Chondrocyte (in vitro differentiated cells): ENCODE measurements at regions not wholly inside any gene's neighbourhood (a gene's known extent, or its start where the extent isn't known, plus 50 kb on each side); places are given as distances from the start of the nearest gene placed in this dataset.
"Not testable (repeated sequence)": the region's sequence is repeated elsewhere in the genome, so short reads cannot be mapped to it uniquely, and the experiment has no call there.

ENCODE experiments used
- DNase-seq: peaks from one replicate; pipeline ENCODE4 v3.0.0; 2021; ENCODE audit warnings: mixed read lengths, low spot score
- H3K27ac Mint-ChIP-seq: one replicate; pipeline ENCODE4 v1.8.0; 2021; ENCODE audit warnings: mild to moderate bottlenecking, moderate library complexity, mixed read lengths; ENCODE audit not compliant: unreplicated experiment
- H3K27me3 Mint-ChIP-seq: 2 replicates; pipeline ENCODE4 v1.8.0; 2021; ENCODE audit warnings: low read depth, mixed read lengths
- H3K36me3 Mint-ChIP-seq: 2 replicates; pipeline ENCODE4 v1.8.0; 2021; ENCODE audit warnings: low read depth, mixed read lengths
- H3K4me1 Mint-ChIP-seq: 2 replicates; pipeline ENCODE4 v1.8.0; 2021; ENCODE audit warnings: low read depth, mild to moderate bottlenecking, mixed read lengths
- H3K4me3 Mint-ChIP-seq: one replicate; pipeline ENCODE4 v1.8.0; 2021; ENCODE audit warnings: mild to moderate bottlenecking, moderate library complexity, mixed read lengths; ENCODE audit not compliant: unreplicated experiment
- H3K9me3 Mint-ChIP-seq: 2 replicates; pipeline ENCODE4 v1.8.0; 2021; ENCODE audit warnings: low read depth, mixed read lengths
- TF ChIP-seq, protein P1 (sequence below): fragments of 200-600 bp; sonication (generic); IDR thresholded peaks from 2 replicates; pipeline ENCODE4 v1.5.0; 2021; ENCODE audit warnings: antibody characterized with exemption, mild to moderate bottlenecking, moderate library complexity

DNA sequence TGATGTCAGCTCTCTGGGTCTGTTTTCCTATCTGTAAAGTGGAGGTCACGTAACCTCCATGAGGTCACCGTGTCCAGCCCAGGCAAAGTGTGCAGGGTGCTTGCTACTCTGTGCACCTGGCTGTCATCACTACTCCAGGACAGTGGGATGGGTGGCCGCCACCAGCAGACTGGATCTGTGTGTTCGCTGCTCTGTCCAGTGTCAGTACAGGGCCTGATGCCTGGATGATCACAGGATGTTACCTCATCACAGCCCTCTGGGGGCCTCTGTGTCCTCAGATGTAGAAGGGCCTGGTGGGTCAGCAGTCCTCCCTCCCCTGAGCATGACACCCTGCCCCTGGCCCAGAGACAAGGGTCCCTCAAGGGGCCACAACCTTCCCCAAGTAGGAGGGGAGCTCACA lies 80.0 kb downstream of the KCNJ18 start:
- H3K36me3 Mint-ChIP-seq, result no peaks in the 10 kb centered on the region
- TF ChIP-seq, protein P1, sequence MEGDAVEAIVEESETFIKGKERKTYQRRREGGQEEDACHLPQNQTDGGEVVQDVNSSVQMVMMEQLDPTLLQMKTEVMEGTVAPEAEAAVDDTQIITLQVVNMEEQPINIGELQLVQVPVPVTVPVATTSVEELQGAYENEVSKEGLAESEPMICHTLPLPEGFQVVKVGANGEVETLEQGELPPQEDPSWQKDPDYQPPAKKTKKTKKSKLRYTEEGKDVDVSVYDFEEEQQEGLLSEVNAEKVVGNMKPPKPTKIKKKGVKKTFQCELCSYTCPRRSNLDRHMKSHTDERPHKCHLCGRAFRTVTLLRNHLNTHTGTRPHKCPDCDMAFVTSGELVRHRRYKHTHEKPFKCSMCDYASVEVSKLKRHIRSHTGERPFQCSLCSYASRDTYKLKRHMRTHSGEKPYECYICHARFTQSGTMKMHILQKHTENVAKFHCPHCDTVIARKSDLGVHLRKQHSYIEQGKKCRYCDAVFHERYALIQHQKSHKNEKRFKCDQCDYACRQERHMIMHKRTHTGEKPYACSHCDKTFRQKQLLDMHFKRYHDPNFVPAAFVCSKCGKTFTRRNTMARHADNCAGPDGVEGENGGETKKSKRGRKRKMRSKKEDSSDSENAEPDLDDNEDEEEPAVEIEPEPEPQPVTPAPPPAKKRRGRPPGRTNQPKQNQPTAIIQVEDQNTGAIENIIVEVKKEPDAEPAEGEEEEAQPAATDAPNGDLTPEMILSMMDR, result no peak
- no peak overlapping the region for H3K4me3 Mint-ChIP-seq

DNA sequence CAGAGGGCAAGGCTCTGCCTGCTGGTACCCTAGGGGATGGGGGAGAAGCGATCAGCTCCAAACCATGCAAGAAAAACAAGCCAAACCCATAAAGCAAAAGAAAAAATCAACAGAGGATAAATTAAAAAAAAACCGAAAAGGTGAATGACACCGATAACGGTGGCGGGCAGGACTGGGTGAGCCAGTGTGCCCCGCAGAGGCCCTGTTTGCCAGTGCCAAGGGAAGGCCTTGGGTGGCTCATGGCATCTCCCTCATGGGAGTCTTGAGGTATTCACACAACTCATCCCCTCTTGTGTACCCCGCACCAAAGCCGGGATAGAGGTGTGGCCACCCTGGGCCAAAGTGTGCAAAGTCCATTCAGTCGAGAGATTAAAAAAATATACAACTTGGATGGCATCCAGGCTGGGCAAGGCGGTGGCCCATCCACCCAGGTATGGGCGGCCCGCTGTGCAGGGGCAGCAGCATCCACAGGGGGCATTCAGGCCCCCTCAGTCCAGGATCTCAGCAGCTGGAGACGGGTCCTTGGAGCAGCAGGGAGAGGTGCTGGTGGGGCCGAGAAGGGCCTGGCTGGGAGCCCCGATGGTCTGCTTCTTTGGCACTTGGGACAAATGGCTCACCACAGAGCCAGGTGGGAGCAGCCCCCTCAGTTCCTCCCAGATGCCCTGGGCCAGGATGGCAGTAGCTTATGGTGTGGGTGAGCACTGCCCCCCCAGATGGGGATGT lies 80.8 kb downstream of the KCNJ18 start:
- H3K4me3 Mint-ChIP-seq, DNase-seq, H3K27me3 Mint-ChIP-seq, H3K4me1 Mint-ChIP-seq, H3K27ac Mint-ChIP-seq, H3K36me3 Mint-ChIP-seq: not testable (repeated sequence)
- H3K9me3 Mint-ChIP-seq, result peaks cover 12% of the 10 kb centered on the region

More for the DNA sequence above, 80.0 kb downstream of the KCNJ18 start:
- Mint-ChIP-seq H3K4me1 (no peaks in the 10 kb centered on the region), H3K27ac (no peak overlapping the region), H3K27me3 (no peaks in the 10 kb centered on the region), H3K9me3 (peaks cover 14% of the 10 kb centered on the region)
- no peak for DNase-seq

DNA sequence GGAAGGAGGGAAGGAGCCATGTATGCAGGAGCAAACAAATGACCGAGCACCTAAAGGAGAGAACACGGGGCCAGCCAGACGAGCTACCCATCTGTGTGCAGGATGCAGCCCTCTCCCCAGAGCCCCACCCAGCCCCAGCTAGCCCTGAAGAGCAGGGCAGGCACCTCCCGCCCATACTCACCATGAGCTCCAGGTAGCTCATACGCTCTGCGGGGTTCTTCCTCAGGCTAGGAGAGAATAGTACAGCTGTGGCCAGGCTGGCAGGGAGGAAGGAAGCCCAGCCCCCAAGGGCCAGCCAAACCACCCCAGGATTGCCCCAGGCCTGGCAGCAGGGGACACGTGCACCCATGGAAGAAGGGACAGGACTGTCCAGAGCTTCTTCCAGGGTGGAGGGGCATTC lies 81.9 kb downstream of the KCNJ18 start:
- no peak for DNase-seq
- Mint-ChIP-seq H3K4me3 (no peak overlapping the region), H3K27me3 (no peaks in the 10 kb centered on the region), H3K9me3 (peaks cover 15% of the 10 kb centered on the region), H3K27ac (no peak overlapping the region), H3K36me3 (no peaks in the 10 kb centered on the region), H3K4me1 (no peaks in the 10 kb centered on the region)
- TF ChIP-seq, protein P1, result no peak

DNA sequence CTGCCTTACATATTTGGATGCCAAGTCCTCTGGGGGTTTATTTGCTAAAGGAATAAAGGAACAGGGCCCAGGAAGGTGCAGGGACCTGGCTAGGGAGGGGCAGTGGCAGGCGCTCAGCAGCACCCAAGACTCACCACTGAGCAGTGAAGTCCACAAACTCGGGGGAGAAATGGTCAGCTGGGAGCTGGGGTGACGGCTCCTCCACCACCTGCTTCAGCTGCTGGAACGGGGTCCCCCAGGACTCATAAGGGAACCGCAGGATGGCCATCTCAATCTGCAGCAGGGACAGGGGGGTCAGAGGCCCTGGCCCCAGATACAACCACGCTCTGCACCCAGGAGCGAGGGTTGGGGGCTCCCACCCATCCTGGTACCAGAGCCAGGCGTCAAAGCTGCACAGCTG lies 83.2 kb downstream of the KCNJ18 start:
- H3K4me1 Mint-ChIP-seq, H3K36me3 Mint-ChIP-seq, H3K4me3 Mint-ChIP-seq, DNase-seq, H3K27me3 Mint-ChIP-seq, H3K27ac Mint-ChIP-seq: not testable (repeated sequence)
- peaks cover 15% of the 10 kb centered on the region for H3K9me3 Mint-ChIP-seq

DNA sequence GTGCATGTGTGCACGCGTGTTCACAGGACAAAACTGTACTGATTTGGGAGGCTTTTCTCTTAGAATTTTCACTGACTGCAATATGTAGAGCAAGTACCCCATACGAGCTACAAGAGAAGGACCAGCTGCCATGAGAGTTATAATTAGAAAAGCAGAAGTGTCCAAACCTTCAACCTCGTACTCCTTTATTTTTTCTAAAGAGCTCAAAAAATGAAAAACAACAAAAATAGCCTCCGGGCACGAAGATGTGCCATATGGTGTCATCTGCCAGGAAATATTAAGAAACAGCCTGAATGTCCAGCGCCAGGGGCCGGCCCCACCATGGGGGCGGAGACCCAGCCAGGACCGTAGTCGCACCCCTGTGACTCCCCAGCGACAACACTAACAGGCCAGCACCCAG lies 84.6 kb downstream of the KCNJ18 start:
- not testable (repeated sequence) for H3K36me3 Mint-ChIP-seq, H3K27ac Mint-ChIP-seq, DNase-seq, H3K27me3 Mint-ChIP-seq, H3K4me1 Mint-ChIP-seq, H3K4me3 Mint-ChIP-seq
- peaks cover 15% of the 10 kb centered on the region for H3K9me3 Mint-ChIP-seq

DNA sequence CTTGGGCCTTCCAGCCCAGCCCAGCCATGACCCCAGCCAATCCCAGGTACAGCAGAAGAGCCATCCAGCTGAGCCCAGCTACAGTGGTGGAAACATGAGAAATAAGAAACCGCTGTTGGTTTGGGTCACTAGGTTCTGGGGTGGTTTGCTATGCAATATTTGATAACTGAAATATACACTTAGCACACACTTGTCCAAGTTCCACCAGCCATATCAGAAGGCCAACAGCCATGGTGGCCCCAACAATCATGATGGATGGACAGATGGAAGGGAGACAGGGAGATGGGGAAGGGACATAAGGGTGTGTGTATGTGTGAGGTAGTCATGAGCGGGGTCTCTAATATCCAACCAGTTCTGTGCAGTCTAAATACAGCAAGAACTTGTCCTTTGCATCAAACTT lies 86.5 kb downstream of the KCNJ18 start:
- not testable (repeated sequence) for H3K27ac Mint-ChIP-seq

DNA sequence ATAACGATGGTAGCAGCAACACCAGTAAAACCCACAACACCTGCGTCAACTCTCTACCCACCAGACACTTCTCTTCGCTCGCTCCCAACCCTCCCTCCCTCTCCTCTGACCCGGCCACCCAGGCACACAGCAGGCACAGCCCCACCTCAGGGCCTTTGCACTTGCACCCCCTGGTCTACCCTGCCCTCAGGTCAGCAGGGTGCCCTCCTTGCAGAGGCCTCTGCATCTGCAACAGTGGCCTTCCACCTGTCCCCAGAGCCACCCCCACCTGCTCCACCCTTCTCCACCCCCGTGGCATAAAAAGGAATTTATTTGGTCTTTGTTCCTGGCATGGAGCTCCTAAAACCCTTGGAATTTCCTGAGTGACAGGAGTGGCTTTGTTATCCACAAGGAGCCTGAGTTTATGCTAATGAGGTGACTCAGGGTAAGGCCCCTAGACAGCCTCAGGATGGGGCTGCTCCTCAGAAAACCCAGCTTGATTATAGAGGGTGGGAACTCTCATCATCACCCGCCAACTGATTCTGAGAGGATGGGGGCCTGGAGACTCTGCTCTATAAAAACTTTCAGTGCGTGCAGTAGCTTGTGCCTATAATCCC lies 88.1 kb downstream of the KCNJ18 start:
- not testable (repeated sequence) for H3K27ac Mint-ChIP-seq, H3K4me3 Mint-ChIP-seq, H3K27me3 Mint-ChIP-seq, H3K36me3 Mint-ChIP-seq, DNase-seq, H3K4me1 Mint-ChIP-seq
- peaks cover 16% of the 10 kb centered on the region for H3K9me3 Mint-ChIP-seq

More for the DNA sequence above, 86.5 kb downstream of the KCNJ18 start:
- not testable (repeated sequence) for H3K27me3 Mint-ChIP-seq, H3K4me1 Mint-ChIP-seq, H3K36me3 Mint-ChIP-seq, DNase-seq, H3K4me3 Mint-ChIP-seq
- H3K9me3 Mint-ChIP-seq, result peaks cover 18% of the 10 kb centered on the region

DNA sequence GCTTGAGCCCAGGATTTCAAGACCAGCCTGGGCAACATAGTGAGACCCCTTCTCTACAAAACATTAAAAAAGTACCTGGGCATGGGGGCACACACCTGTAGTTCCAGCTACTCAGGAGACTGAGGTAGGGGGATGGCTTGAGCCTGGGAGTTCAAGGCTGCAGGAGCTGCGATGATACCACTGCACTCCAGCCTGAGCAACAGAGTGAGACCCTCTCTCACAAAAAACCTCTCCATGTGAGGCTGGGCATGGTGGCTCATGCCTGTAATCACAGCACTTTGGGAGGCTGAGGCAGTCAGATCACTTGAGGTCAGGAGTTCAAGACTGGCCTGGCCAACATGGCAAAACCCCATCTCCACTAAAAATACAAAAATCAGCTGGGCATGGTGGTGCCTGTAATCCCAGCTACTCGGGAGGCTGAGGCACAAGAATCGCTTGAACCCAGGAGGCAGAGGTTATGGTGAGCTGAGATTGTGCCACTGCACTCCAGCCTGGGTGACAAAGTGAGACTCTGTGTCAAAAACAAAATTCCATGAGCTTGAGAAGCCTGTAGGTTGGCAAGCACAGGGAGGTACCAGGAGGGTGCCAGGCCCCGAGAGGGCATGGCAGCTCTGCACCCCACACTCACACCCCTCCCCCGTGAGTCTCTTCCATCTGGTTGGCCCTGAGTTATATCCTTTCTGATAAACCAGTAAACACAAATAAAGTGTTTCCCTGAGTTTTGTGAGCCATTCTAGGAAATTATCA lies 88.8 kb downstream of the KCNJ18 start:
- H3K36me3 Mint-ChIP-seq, DNase-seq, H3K4me3 Mint-ChIP-seq, H3K27me3 Mint-ChIP-seq, H3K27ac Mint-ChIP-seq, H3K4me1 Mint-ChIP-seq: not testable (repeated sequence)
- H3K9me3 Mint-ChIP-seq, result peaks cover 16% of the 10 kb centered on the region

DNA sequence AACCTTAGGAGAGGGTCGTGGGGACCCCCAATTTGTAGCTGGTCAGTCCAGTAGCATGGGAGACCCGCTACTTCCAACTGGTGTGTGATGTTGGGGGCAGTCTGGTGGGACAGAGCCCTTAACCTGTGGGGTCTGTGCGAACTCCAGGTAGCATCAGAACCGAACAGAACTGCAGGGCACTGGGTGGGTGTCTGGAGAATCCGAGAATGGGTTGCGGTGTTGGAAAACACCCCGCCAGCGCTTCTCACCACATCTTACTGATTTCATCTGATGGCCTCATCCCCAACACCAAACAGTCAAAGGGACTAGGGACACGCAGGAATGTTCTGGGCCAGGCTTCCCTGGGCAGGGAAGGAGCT lies 89.3 kb downstream of the KCNJ18 start:
- not testable (repeated sequence) for H3K4me3 Mint-ChIP-seq, DNase-seq

DNA sequence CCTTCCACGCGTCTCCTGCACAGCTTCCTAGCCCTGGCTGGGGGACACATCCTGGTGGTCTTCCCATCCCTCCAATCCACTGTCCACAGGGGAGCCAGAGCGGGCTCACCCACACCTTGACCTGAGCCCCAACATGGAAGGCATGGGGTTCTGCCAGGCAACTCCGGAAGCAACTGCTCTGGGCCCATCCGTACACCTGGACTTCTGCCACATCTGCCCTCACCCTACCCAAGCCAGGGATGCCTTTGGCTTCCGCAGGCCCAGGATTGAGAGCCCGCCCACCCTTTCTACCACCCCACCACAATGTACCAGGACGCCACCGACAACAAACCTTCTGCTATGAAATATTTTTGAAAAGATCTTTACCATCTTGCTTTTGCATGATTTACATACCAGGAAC lies 89.8 kb downstream of the KCNJ18 start:
- H3K27ac Mint-ChIP-seq, H3K4me1 Mint-ChIP-seq, H3K27me3 Mint-ChIP-seq, DNase-seq, H3K36me3 Mint-ChIP-seq, H3K4me3 Mint-ChIP-seq: not testable (repeated sequence)
- peaks cover 22% of the 10 kb centered on the region for H3K9me3 Mint-ChIP-seq

More for the DNA sequence above, 89.3 kb downstream of the KCNJ18 start:
- H3K27me3 Mint-ChIP-seq, H3K4me1 Mint-ChIP-seq, H3K36me3 Mint-ChIP-seq, H3K27ac Mint-ChIP-seq: not testable (repeated sequence)
- peaks cover 20% of the 10 kb centered on the region for H3K9me3 Mint-ChIP-seq

DNA sequence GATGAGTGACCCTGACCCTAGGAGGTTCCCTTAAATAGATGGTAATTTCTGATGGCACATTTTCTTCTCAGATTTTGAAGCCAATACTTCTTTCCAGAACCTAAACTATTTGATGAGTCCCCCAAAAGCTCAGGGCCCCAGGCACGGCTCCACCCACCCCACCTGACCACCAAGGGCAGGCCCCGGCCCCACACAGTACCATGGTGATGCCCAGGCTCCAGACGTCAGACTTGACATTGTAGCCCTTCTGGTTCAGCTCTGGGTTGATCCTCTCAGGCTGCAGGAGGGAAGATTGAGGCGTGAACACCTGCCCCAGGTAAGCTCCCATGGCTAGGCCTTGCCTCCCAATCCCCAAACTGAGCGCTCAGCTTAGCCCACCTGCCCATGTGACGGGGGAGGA lies 90.3 kb downstream of the KCNJ18 start:
- peaks cover 20% of the 10 kb centered on the region for H3K9me3 Mint-ChIP-seq
- not testable (repeated sequence) for H3K4me1 Mint-ChIP-seq, H3K27ac Mint-ChIP-seq, H3K27me3 Mint-ChIP-seq, DNase-seq, H3K4me3 Mint-ChIP-seq, H3K36me3 Mint-ChIP-seq
